HG03457 (cell line): ENCODE measurements at regions not wholly inside any gene's neighbourhood (a gene's known extent, or its start where the extent isn't known, plus 50 kb on each side); places are given as distances from the start of the nearest gene placed in this dataset.

Source experiments
- ATAC-seq: cut with Tn5 transposase; IDR thresholded peaks from one replicate; pipeline ENCODE4 v1.9.1; 2021; ENCODE audit warnings: moderate number of reproducible peaks; ENCODE audit not compliant: unreplicated experiment

GRCh38 chr6:114471450-114471849, 128.6 kb upstream of the HS3ST5 start:
- no peak for ATAC-seq

- ATAC-seq, result no peak
These were observed 125.1 kb upstream of the HS3ST5 start for GRCh38 chr6:114467931-114468330.

GRCh38 chr6:114465511-114465910, 122.7 kb upstream of the HS3ST5 start:
- no peak for ATAC-seq

GRCh38 chr6:114453737-114454276, 111.0 kb upstream of the HS3ST5 start:
- ATAC-seq, result no peak

GRCh38 chr6:114452785-114453401, 110.1 kb upstream of the HS3ST5 start:
- no peak for ATAC-seq

- ATAC-seq, result no peak
These were observed 107.8 kb upstream of the HS3ST5 start for GRCh38 chr6:114450631-114451030.

GRCh38 chr6:114449659-114450058, 106.8 kb upstream of the HS3ST5 start:
- ATAC-seq, result no peak

- no peak for ATAC-seq
These were observed 103.5 kb upstream of the HS3ST5 start for GRCh38 chr6:114446342-114446741.

GRCh38 chr6:114445846-114446245, 103.0 kb upstream of the HS3ST5 start:
- ATAC-seq, result no peak

GRCh38 chr6:114439411-114439810, 96.6 kb upstream of the HS3ST5 start:
- no peak for ATAC-seq

- ATAC-seq, result no peak
These were observed 94.4 kb upstream of the HS3ST5 start for GRCh38 chr6:114437235-114437634.

GRCh38 chr6:114436691-114437090, 93.9 kb upstream of the HS3ST5 start:
- ATAC-seq, result no peak

GRCh38 chr6:114435985-114436384, 93.2 kb upstream of the HS3ST5 start:
- no peak for ATAC-seq

GRCh38 chr6:114432400-114432799, 89.6 kb upstream of the HS3ST5 start:
- no peak for ATAC-seq

GRCh38 chr6:114431641-114432040, 88.8 kb upstream of the HS3ST5 start:
- ATAC-seq, result no peak

- no peak for ATAC-seq
These were observed 87.8 kb upstream of the HS3ST5 start for GRCh38 chr6:114430534-114431124.

- ATAC-seq, result no peak
These were observed 85.5 kb upstream of the HS3ST5 start for GRCh38 chr6:114428341-114428740.

GRCh38 chr6:114421199-114421598, 78.4 kb upstream of the HS3ST5 start:
- ATAC-seq, result no peak

- ATAC-seq, result peak; percentile 92
These were observed 76.4 kb upstream of the HS3ST5 start for GRCh38 chr6:114419175-114419574.

- ATAC-seq, result no peak
These were observed 75.6 kb upstream of the HS3ST5 start for GRCh38 chr6:114418304-114418972.

GRCh38 chr6:114407426-114408035, 64.7 kb upstream of the HS3ST5 start:
- ATAC-seq, result no peak
